Fibroblast of mammary gland (primary cell): ENCODE measurements at regions not wholly inside any gene's neighbourhood (a gene's known extent, or its start where the extent isn't known, plus 50 kb on each side); places are given as distances from the start of the nearest gene placed in this dataset.
A peak's percentile ranks its signal among the peaks of the same experiment; 100 is the strongest.
"Not testable (repeated sequence)": the region's sequence is repeated elsewhere in the genome, so short reads cannot be mapped to it uniquely, and the experiment has no call there.

Experiments used
- DNase-seq: peaks from one replicate; pipeline ENCODE4 v3.0.0-alpha.2; 2010; ENCODE audit warnings: low read depth
- H3K4me3 ChIP-seq: 2 replicates; pipeline ENCODE4 v1.5.1; 2011; ENCODE audit warnings: low read depth, mild to moderate bottlenecking, low read length, moderate library complexity; ENCODE audit not compliant: control insufficient read depth
- CTCF ChIP-seq: conservative IDR thresholded peaks from 2 replicates; pipeline ENCODE4 v1.5.1; 2011; ENCODE audit warnings: low read depth, low read length, inconsistent platforms; ENCODE audit not compliant: control insufficient read depth, insufficient read depth

- no peak for DNase-seq
- no peak overlapping the region for H3K4me3 ChIP-seq
- no peak for TF ChIP-seq CTCF
Observed at GRCh38 chr9:92224177-92224576, 69.3 kb downstream of the IARS1 start.

GRCh38 chr9:92223758-92224157, 69.7 kb downstream of the IARS1 start:
- no peak for DNase-seq
- no peak overlapping the region for H3K4me3 ChIP-seq
- no peak for TF ChIP-seq CTCF

- H3K4me3 ChIP-seq: no peak overlapping the region
- TF ChIP-seq CTCF: no peak
- no peak for DNase-seq
Observed at GRCh38 chr9:92208693-92209524, 84.6 kb downstream of the IARS1 start.

GRCh38 chr9:92206488-92206887, 87.0 kb downstream of the IARS1 start:
- peak; percentile 48 for DNase-seq
- TF ChIP-seq CTCF: no peak
- H3K4me3 ChIP-seq: no peak overlapping the region

GRCh38 chr9:92203887-92204286, 88.7 kb upstream of the SPTLC1 start:
- DNase-seq, H3K4me3 ChIP-seq: not testable (repeated sequence)

- not testable (repeated sequence) for DNase-seq, H3K4me3 ChIP-seq
Observed at GRCh38 chr9:92198237-92198636, 83.0 kb upstream of the SPTLC1 start.

- no peak for TF ChIP-seq CTCF
- no peak overlapping the region for H3K4me3 ChIP-seq
- peak; percentile 33 for DNase-seq
Observed at GRCh38 chr9:92196909-92197308, 81.7 kb upstream of the SPTLC1 start.

- no peak for TF ChIP-seq CTCF
- no peak for DNase-seq
Observed at GRCh38 chr9:92196400-92196799, 81.2 kb upstream of the SPTLC1 start.

More at GRCh38 chr9:92196400-92196799, 81.2 kb upstream of the SPTLC1 start:
- H3K4me3 ChIP-seq: no peak overlapping the region
